SW480 (cell line): ENCODE measurements at regions not wholly inside any gene's neighbourhood (a gene's known extent, or its start where the extent isn't known, plus 50 kb on each side); places are given as distances from the start of the nearest gene placed in this dataset.

Source experiments
- DNase-seq: peaks from one replicate; pipeline ENCODE4 v3.0.0-alpha.2; 2016; ENCODE audit warnings: low spot score

- peak; percentile 44 for DNase-seq
Measured at GRCh38 chr1:239212811-239213220, 173.6 kb upstream of the CHRM3 start.

- no peak for DNase-seq
Measured at GRCh38 chr1:239209591-239209990, 176.8 kb upstream of the CHRM3 start.

- DNase-seq: no peak
Measured at GRCh38 chr1:239204401-239204800, 182.0 kb upstream of the CHRM3 start.

GRCh38 chr1:239197871-239198270, 188.5 kb upstream of the CHRM3 start:
- DNase-seq: no peak

GRCh38 chr1:239189998-239190512, 196.3 kb upstream of the CHRM3 start:
- DNase-seq: no peak

- DNase-seq: no peak
Measured at GRCh38 chr1:239186487-239186886, 199.9 kb upstream of the CHRM3 start.

- DNase-seq: no peak
Measured at GRCh38 chr1:239185245-239185619, 201.1 kb upstream of the CHRM3 start.

GRCh38 chr1:239184561-239185244, 201.7 kb upstream of the CHRM3 start:
- no peak for DNase-seq

GRCh38 chr1:239178961-239179360, 207.4 kb upstream of the CHRM3 start:
- peak; percentile 36 for DNase-seq

GRCh38 chr1:239174880-239175279, 211.5 kb upstream of the CHRM3 start:
- no peak for DNase-seq

GRCh38 chr1:239170828-239171227, 215.5 kb upstream of the CHRM3 start:
- no peak for DNase-seq

GRCh38 chr1:239169276-239169675, 217.1 kb upstream of the CHRM3 start:
- no peak for DNase-seq

GRCh38 chr1:239164451-239165180, 221.8 kb upstream of the CHRM3 start:
- DNase-seq: no peak

- DNase-seq: no peak
Measured at GRCh38 chr1:239155466-239156091, 230.8 kb upstream of the CHRM3 start.

- no peak for DNase-seq
Measured at GRCh38 chr1:239151937-239152336, 234.4 kb upstream of the CHRM3 start.

GRCh38 chr1:239140968-239141367, 245.4 kb upstream of the CHRM3 start:
- no peak for DNase-seq

GRCh38 chr1:239139801-239140200, 246.6 kb upstream of the CHRM3 start:
- no peak for DNase-seq

GRCh38 chr1:239128541-239128940, 257.8 kb upstream of the CHRM3 start:
- DNase-seq: no peak

GRCh38 chr1:239126884-239127283, 259.5 kb upstream of the CHRM3 start:
- peak; percentile 21 for DNase-seq

- no peak for DNase-seq
Measured at GRCh38 chr1:239125893-239126292, 260.5 kb upstream of the CHRM3 start.

GRCh38 chr1:239125027-239125426, 261.3 kb upstream of the CHRM3 start:
- no peak for DNase-seq

GRCh38 chr1:239123260-239123659, 263.1 kb upstream of the CHRM3 start:
- no peak for DNase-seq
